Esophagus squamous epithelium (tissue), 5 donors: ENCODE measurements at regions not wholly inside any gene's neighbourhood (a gene's known extent, or its start where the extent isn't known, plus 50 kb on each side); places are given as distances from the start of the nearest gene placed in this dataset.

Experiments used
- DNase-seq: peaks from one replicate; lab custom pipeline; 2025; lab: John Stamatoyannopoulos, UW
- H3K27ac ChIP-seq, 4 donors: fragments of 200-600 bp; sonication (generic); one replicate each; pipeline ENCODE4 v1.5.1; 2016 to 2019; ENCODE audit warnings: mild to moderate bottlenecking in 1 of 4
- H3K27me3 ChIP-seq, 4 donors: fragments of 200-600 bp; sonication (generic); 1 replicate in 3 of 4; 2 replicates in 1 of 4; pipeline versions ENCODE4 v1.5.1 to v1.6.0; 2017 to 2021; ENCODE audit warnings: antibody characterized with exemption in 1 of 4
- H3K36me3 ChIP-seq, 3 donors: fragments of 200-600 bp; sonication (generic); one replicate each; pipeline ENCODE4 v1.5.1; 2016 to 2019
- H3K4me1 ChIP-seq, 3 donors: fragments of 200-600 bp; sonication (generic); one replicate each; pipeline ENCODE4 v1.5.1; 2017 to 2019
- H3K4me3 ChIP-seq, 4 donors: fragments of 200-600 bp; sonication (generic); 1 replicate in 3 of 4; 2 replicates in 1 of 4; pipeline ENCODE4 v1.5.1; 2016 to 2019; ENCODE audit warnings: mild to moderate bottlenecking in 2 of 4, moderate library complexity in 1 of 4
- H3K9me3 ChIP-seq, 3 donors: fragments of 200-600 bp; sonication (generic); one replicate each; pipeline ENCODE4 v1.5.1; 2016 to 2019
- CTCF ChIP-seq, 6 experiments: fragments of 450-650 bp in 4 of 6; fragments of 200-600 bp in 2 of 6; sonication (generic) in 2 of 6; IDR thresholded peaks; one replicate each; pipeline ENCODE4 v1.5.1; 2016 to 2019; ENCODE audit warnings: antibody characterized with exemption in 6 of 6, mild to moderate bottlenecking in 4 of 6, moderate library complexity in 4 of 6
- POLR2A ChIP-seq, 4 donors: fragments of 450-650 bp; IDR thresholded peaks; one replicate each; pipeline ENCODE4 v1.6.1; 2017; ENCODE audit warnings: antibody characterized with exemption in 4 of 4, mild to moderate bottlenecking in 4 of 4, moderate library complexity in 3 of 4
- WGBS, 2 donors: methylation state at CpG; one replicate each; pipeline ENCODE4 v1.1.5; 2018; 5-methylcytosine and 5-hydroxymethylcytosine counted together
- intact Hi-C: fragments of 100-400 bp; cut with DNase I; formaldehyde crosslinking; loops from one replicate; pipeline ENCODE4 v1.15.0; 2022
- donor health status: DM: yes; HTN: yes; CAD: no.

DNA sequence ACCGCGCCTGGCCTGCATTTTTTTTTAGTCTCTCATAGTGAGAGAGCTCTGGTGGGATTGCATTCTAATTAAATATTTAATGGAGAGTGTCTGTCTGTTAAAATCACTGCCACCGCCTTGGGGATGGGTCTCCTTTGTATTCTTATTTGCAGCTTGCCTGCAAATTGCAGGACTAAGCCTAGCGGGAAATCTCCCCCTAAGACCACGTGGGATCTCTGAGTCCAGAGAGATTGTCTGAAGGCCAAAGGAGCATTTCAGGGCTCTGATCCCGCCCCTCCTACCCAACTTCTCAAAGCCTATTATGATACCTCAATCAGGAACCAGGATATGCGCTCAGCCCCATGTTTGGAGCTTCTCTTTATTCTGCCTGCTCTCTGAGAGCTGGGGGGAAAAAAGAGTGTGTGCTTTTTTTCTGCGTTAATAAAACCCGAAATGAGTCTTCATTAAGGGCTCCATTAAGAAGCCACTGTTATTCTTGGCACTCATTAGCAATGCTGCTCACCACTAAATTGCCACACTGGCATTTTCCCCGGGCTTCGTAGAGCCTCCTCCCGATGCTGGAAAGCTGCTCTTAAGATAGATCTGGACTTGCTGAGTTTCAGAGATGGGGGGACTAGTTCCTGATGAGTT, 92.9 kb upstream of the THY1 start:
- DNase-seq = no peak

DNA sequence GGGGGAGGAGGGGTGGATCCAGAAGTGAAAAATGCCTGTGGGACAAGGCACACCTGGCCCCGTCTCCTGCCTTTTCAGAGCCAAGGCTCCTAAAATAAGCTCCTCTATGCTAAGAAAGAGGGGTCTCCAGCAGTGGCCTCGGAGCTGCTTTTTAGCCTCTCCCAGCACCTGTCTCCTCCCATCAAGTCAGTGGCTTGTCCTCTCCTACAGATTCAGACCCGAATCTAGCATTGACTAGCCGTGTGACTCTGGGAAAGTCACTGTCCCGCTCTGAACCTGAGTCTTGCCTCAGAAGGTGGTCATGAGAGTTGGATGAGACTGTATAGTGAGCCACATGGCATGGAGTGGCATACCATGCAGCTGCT, 90.8 kb upstream of the THY1 start:
- Histone ChIP-seq H3K27ac (no peak overlapping the region), H3K36me3 (no peaks in the 10 kb centered on the region), H3K4me3 (no peak overlapping the region), H3K9me3 (no peaks in the 10 kb centered on the region), H3K27me3 (peaks cover 0 to 36% (median 0%) of the 10 kb centered on the region in 4 donors), H3K4me1 (peaks cover 0 to 17% (median 5%) of the 10 kb centered on the region in 3 donors)
- intact Hi-C loops = no loop called here
- 52 to 63% methylated on average over 3 of the region's 5 CpGs for WGBS, 2 donors
- TF ChIP-seq POLR2A (IDR thresholded peaks at IDR 0.05) = no peak
- TF ChIP-seq CTCF (IDR thresholded peaks at IDR 0.05) = no peak
- DNase-seq = no peak

More for the DNA sequence above, 92.9 kb upstream of the THY1 start:
- Histone ChIP-seq H3K27me3 (peaks cover 0 to 49% (median 0%) of the 10 kb centered on the region in 4 donors), H3K27ac (no peak overlapping the region), H3K9me3 (no peaks in the 10 kb centered on the region), H3K4me3 (no peak overlapping the region), H3K4me1 (peaks cover 0 to 5% (median 0%) of the 10 kb centered on the region in 3 donors), H3K36me3 (no peaks in the 10 kb centered on the region)
- TF ChIP-seq POLR2A (IDR thresholded peaks at IDR 0.05) (no peak), CTCF (IDR thresholded peaks at IDR 0.05) (no peak)
- 73 to 81% methylated on average over 11 to 12 of the region's 12 CpGs for WGBS, 2 donors
- intact Hi-C loops = no loop called here

DNA sequence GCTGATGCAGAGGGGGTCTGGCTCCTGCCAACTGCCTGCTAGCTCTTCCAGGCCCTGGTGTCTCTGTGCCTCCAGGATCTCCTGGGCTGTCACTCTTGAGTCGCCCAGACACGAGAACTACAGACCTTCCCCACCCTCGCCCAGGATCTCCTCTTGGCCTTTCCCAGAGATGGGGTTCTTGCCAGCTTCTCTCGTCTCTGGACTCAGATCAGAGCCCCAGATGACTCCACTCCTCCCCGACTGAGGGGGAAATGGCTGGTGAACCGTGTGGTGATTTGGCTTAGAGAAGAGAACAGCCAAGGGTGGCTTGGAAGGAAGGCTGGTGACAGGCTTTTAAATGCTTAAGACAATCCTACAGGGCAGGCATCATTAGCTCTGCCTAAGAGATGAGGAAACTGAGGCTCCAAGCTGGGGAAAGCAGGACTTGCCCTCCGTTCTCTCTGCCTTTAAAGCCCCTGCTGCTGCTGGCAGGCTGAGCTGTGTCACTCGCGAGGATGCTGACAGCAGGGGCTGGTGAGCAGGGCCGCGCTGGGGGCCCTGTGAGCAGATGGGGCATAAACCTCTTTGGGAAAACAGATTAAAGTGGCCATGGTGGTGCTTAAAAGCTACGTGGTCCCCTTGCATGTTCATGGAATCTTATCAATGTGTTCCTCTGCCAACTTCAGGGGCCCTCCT, 90.3 kb upstream of the THY1 start:
- DNase-seq = no peak
- Histone ChIP-seq H3K27ac (no peak overlapping the region), H3K27me3 (peaks cover 0 to 36% (median 0%) of the 10 kb centered on the region in 4 donors), H3K4me3 (no peak overlapping the region), H3K4me1 (peaks cover 0 to 17% (median 5%) of the 10 kb centered on the region in 3 donors), H3K9me3 (no peaks in the 10 kb centered on the region), H3K36me3 (no peaks in the 10 kb centered on the region)
- 40 to 51% methylated on average over 7 to 9 of the region's 12 CpGs for WGBS, 2 donors
- intact Hi-C loops = no loop called here
- TF ChIP-seq POLR2A (IDR thresholded peaks at IDR 0.05) = no peak
- TF ChIP-seq CTCF (IDR thresholded peaks at IDR 0.05) = no peak

DNA sequence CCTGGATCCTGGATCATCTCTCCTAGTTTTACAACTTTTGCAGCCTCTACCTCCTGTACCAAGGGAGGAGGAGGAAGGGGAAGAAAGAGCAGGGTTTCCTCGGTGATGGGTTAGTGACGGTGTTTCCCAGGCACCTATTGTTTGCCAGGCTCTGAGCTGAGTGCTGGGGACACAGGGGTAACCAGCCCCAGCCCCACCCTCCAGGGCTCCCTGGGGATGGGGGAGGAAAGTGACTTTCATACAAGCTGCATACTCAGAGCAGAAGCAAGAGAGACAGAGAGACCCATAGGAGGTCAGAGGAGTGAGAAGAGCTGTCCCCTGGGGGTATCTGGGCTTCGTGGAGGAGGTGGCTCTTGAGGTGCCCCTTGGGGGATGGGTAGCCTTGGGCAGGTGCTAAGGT, 89.4 kb upstream of the THY1 start:
- intact Hi-C loops = no loop called here
- TF ChIP-seq CTCF (IDR thresholded peaks at IDR 0.05) (no peak), POLR2A (IDR thresholded peaks at IDR 0.05) (no peak)
- Histone ChIP-seq H3K27me3 (peaks cover 0 to 36% (median 0%) of the 10 kb centered on the region in 4 donors), H3K4me3 (no peak overlapping the region), H3K36me3 (no peaks in the 10 kb centered on the region), H3K27ac (no peak overlapping the region), H3K9me3 (no peaks in the 10 kb centered on the region), H3K4me1 (peaks cover 0 to 17% (median 5%) of the 10 kb centered on the region in 3 donors)
- DNase-seq = no peak
- WGBS, 2 donors = 6 to 39% methylated on average over 2 of the region's 3 CpGs

DNA sequence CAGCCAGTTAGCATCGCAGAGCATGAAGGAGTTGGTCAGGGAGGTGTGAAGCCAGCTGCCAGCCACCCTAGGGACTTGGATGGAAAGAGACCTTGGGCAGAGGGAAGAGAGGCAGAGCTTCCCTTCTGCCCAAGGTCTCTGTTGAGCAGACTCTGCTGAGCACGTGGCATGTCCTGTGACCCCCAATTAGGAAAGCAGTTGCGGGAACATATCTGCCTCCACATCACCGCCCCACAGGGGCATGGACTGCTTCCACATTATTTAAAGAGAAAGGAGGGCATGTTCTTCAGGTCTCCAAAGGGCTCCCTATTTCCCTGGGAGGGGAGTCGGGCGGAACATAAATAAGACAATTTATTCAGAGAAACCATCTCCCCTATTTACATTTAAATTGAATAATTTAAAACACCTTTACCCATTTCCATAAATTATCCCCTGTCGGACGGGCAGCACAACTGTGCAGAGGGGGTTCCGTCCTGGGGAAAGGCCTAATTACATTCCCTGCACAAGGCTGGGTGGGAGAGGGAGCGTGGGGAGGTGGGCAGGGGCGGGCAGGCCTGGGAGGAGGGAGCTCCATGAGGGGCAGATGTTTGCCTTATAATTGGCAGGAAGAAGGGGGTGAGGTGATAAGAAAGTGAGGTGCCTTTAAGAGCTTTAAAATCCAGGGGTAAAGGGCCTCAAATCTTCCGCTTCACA, 88.8 kb upstream of the THY1 start:
- Histone ChIP-seq H3K27ac (no peak overlapping the region), H3K9me3 (no peaks in the 10 kb centered on the region), H3K27me3 (peaks cover 0 to 36% (median 0%) of the 10 kb centered on the region in 4 donors), H3K36me3 (no peaks in the 10 kb centered on the region), H3K4me1 (peaks cover 0 to 17% (median 5%) of the 10 kb centered on the region in 3 donors), H3K4me3 (no peak overlapping the region)
- intact Hi-C loops = no loop called here
- 74 to 85% methylated on average over 7 to 9 of the region's 12 CpGs for WGBS, 2 donors
- DNase-seq = no peak
- TF ChIP-seq CTCF (IDR thresholded peaks at IDR 0.05) = no peak
